Ovary (tissue), 7 donors: ENCODE measurements at regions not wholly inside any gene's neighbourhood (a gene's known extent, or its start where the extent isn't known, plus 50 kb on each side); places are given as distances from the start of the nearest gene placed in this dataset.
A peak's percentile ranks its signal among the peaks of the same experiment; 100 is the strongest.
"Not testable (repeated sequence)": the region's sequence is repeated elsewhere in the genome, so short reads cannot be mapped to it uniquely, and the experiment has no call there.

ENCODE experiments used
- DNase-seq, 5 donors: peaks; one replicate each; pipeline ENCODE4 v3.0.0-alpha.2; 2019 to 2020
- H3K27ac ChIP-seq, 2 donors: fragments of 200-600 bp; one replicate each; pipeline versions ENCODE4 v1.5.1 to v1.8.0; 2019 to 2022
- H3K27me3 ChIP-seq: fragments of 200-600 bp; one replicate; pipeline ENCODE4 v1.8.0; 2022
- H3K36me3 ChIP-seq: fragments of 200-600 bp; sonication (generic); one replicate; pipeline ENCODE4 v1.5.1; 2019
- H3K4me1 ChIP-seq: one replicate; pipeline ENCODE4 v1.8.1; 2013; ENCODE audit warnings: mild to moderate bottlenecking, moderate library complexity; ENCODE audit not compliant: insufficient read depth
- H3K4me3 ChIP-seq: fragments of 200-600 bp; sonication (generic); one replicate; pipeline ENCODE4 v1.5.1; 2017
- H3K9me3 ChIP-seq, 2 donors: fragments of 200-600 bp in 1 of 2; sonication (generic) in 1 of 2; one replicate each; pipeline versions ENCODE4 v1.5.1 to v1.8.1; 2013 to 2019; ENCODE audit warnings: mild to moderate bottlenecking in 1 of 2, moderate library complexity in 1 of 2
- CTCF ChIP-seq, 3 donors: fragments of 450-650 bp in 2 of 3; fragments of 200-600 bp in 1 of 3; IDR thresholded peaks; one replicate each; pipeline versions ENCODE4 v1.5.1 to v1.8.0; 2016 to 2022; ENCODE audit warnings: antibody characterized with exemption in 3 of 3, mild to moderate bottlenecking in 1 of 3
- WGBS, 3 donors: extraction: QIAGEN DNeasy Blood & Tissue Kit in 1 of 3; methylation state at CpG; one replicate each; pipeline versions ENCODE4 v1.1.5 to v1.1.7; 2013 to 2017; 5-methylcytosine and 5-hydroxymethylcytosine counted together
- intact Hi-C, 4 donors: fragments of 100-400 bp; cut with DNase I; formaldehyde crosslinking; loops; one replicate each; pipeline versions ENCODE4 v1.11.0 to v1.15.1; 2022 to 2023
- donor health status: DM: no; HTN: no; CAD: no; lungs with moderate emphysema.
- donor health status: DM: no; HTN: no; CAD: no.
- donor health status: Bipolar disorder and iron deficiency.
- donor health status: DM: no; HTN: no; CAD: no.
- donor health status: DM: yes; HTN: yes; CAD: no.

GRCh38 chr4:4084171-4084570, 142.6 kb downstream of the OTOP1 start:
- H3K27me3 ChIP-seq, H3K27ac ChIP-seq, H3K9me3 ChIP-seq, DNase-seq, H3K4me3 ChIP-seq, H3K4me1 ChIP-seq, H3K36me3 ChIP-seq, intact Hi-C loops: not testable (repeated sequence)
- WGBS, 3 donors, result 69 to 89% (median 78%) methylated on average over 6 of the region's 6 CpGs

GRCh38 chr4:4089716-4090419, 136.9 kb downstream of the OTOP1 start:
- H3K9me3 ChIP-seq, H3K4me1 ChIP-seq, H3K27me3 ChIP-seq, H3K36me3 ChIP-seq, DNase-seq, H3K27ac ChIP-seq, intact Hi-C loops, H3K4me3 ChIP-seq: not testable (repeated sequence)
- WGBS, 3 donors, result 18 to 25% (median 18%) methylated on average over 5 to 7 of the region's 7 CpGs

- H3K36me3 ChIP-seq, intact Hi-C loops, H3K27ac ChIP-seq, DNase-seq, H3K4me1 ChIP-seq, H3K4me3 ChIP-seq, H3K9me3 ChIP-seq, H3K27me3 ChIP-seq: not testable (repeated sequence)
- 23 to 42% (median 32%) methylated on average over 4 of the region's 4 CpGs for WGBS, 3 donors
Observed at GRCh38 chr4:4090720-4091119, 136.0 kb downstream of the OTOP1 start.

GRCh38 chr4:4092159-4092558, 134.6 kb downstream of the OTOP1 start:
- H3K4me3 ChIP-seq, H3K27me3 ChIP-seq, H3K27ac ChIP-seq, H3K4me1 ChIP-seq, DNase-seq, intact Hi-C loops, H3K9me3 ChIP-seq, H3K36me3 ChIP-seq: not testable (repeated sequence)
- WGBS, 3 donors, result 42 to 69% (median 56%) methylated on average over 2 to 4 of the region's 4 CpGs

- H3K27ac ChIP-seq, H3K36me3 ChIP-seq, H3K27me3 ChIP-seq, H3K4me1 ChIP-seq, H3K9me3 ChIP-seq, DNase-seq, intact Hi-C loops, H3K4me3 ChIP-seq: not testable (repeated sequence)
- 53 to 80% (median 62%) methylated on average over 3 to 4 of the region's 4 CpGs for WGBS, 3 donors
Observed at GRCh38 chr4:4099610-4100009, 127.1 kb downstream of the OTOP1 start.

- DNase-seq, H3K9me3 ChIP-seq, intact Hi-C loops, H3K4me1 ChIP-seq, H3K27ac ChIP-seq, H3K27me3 ChIP-seq, H3K36me3 ChIP-seq: not testable (repeated sequence)
- 0 to 8% (median 3%) methylated on average over 2 to 29 of the region's 36 CpGs for WGBS, 3 donors
- peak overlapping the region; percentile 29 for H3K4me3 ChIP-seq
Observed at GRCh38 chr4:4106923-4107322, 119.8 kb downstream of the OTOP1 start.

GRCh38 chr4:4107411-4108107, 119.2 kb downstream of the OTOP1 start:
- H3K4me1 ChIP-seq, H3K27ac ChIP-seq, H3K36me3 ChIP-seq, H3K27me3 ChIP-seq, H3K9me3 ChIP-seq, intact Hi-C loops: not testable (repeated sequence)
- WGBS, 3 donors, result 8 to 22% (median 8%) methylated on average over 25 to 52 of the region's 52 CpGs
- peak in 4 of 5 donors; percentile 15 to 70 (median 40) for DNase-seq
- TF ChIP-seq CTCF (IDR thresholded peaks at IDR 0.05), result peak; percentile 12 to 65 (median 36)
- peak overlapping the region; percentile 29 for H3K4me3 ChIP-seq

GRCh38 chr4:4115381-4115780, 111.3 kb downstream of the OTOP1 start:
- DNase-seq, H3K4me3 ChIP-seq, intact Hi-C loops, H3K27me3 ChIP-seq, H3K4me1 ChIP-seq, H3K27ac ChIP-seq, H3K36me3 ChIP-seq, H3K9me3 ChIP-seq: not testable (repeated sequence)
- WGBS, 3 donors, result 76 to 85% (median 80%) methylated on average over 7 to 13 of the region's 13 CpGs

GRCh38 chr4:4116901-4117300, 109.8 kb downstream of the OTOP1 start:
- H3K4me1 ChIP-seq, intact Hi-C loops: not testable (repeated sequence)
- WGBS, 3 donors, result 0 to 75% methylated on average over 1 of the region's 1 CpG; no CpG with 5 or more reads in 1 of the 3 donors

GRCh38 chr4:4134368-4134767, 92.4 kb downstream of the OTOP1 start:
- H3K9me3 ChIP-seq, DNase-seq, intact Hi-C loops, H3K27ac ChIP-seq, H3K4me3 ChIP-seq, H3K4me1 ChIP-seq, H3K27me3 ChIP-seq, H3K36me3 ChIP-seq: not testable (repeated sequence)
- 68 to 76% methylated on average over 8 of the region's 8 CpGs; no CpG with 5 or more reads in 1 of the 3 donors for WGBS, 3 donors

More at GRCh38 chr4:4116901-4117300, 109.8 kb downstream of the OTOP1 start:
- not testable (repeated sequence) for H3K27me3 ChIP-seq, H3K27ac ChIP-seq, H3K36me3 ChIP-seq, DNase-seq, H3K9me3 ChIP-seq, H3K4me3 ChIP-seq

GRCh38 chr4:4136621-4137020, 90.1 kb downstream of the OTOP1 start:
- H3K27ac ChIP-seq, intact Hi-C loops, H3K4me3 ChIP-seq, DNase-seq, H3K4me1 ChIP-seq, H3K27me3 ChIP-seq, H3K9me3 ChIP-seq, H3K36me3 ChIP-seq: not testable (repeated sequence)
- WGBS, 3 donors, result 93 to 96% methylated on average over 9 of the region's 9 CpGs; no CpG with 5 or more reads in 1 of the 3 donors
